H9 (cell line): ENCODE measurements at regions not wholly inside any gene's neighbourhood (a gene's known extent, or its start where the extent isn't known, plus 50 kb on each side); places are given as distances from the start of the nearest gene placed in this dataset.
"Not testable (repeated sequence)": the region's sequence is repeated elsewhere in the genome, so short reads cannot be mapped to it uniquely, and the experiment has no call there.

Experiments used
- DNase-seq: peaks from one replicate; pipeline ENCODE4 v3.0.0-alpha.2; 2017
- H2AFZ ChIP-seq: one replicate; pipeline ENCODE4 v1.6.1; 2013; ENCODE audit warnings: mild to moderate bottlenecking, low read length, control low read depth, moderate library complexity
- H2AK5ac ChIP-seq: 2 replicates; pipeline ENCODE4 v1.6.1; 2013; ENCODE audit warnings: low read length, control low read depth, mixed read lengths; ENCODE audit not compliant: insufficient read length
- H2BK120ac ChIP-seq: one replicate; pipeline ENCODE4 v1.6.1; 2013; ENCODE audit warnings: low read depth, mild to moderate bottlenecking, low read length, control low read depth, inconsistent platforms; ENCODE audit not compliant: poor library complexity, severe bottlenecking
- H2BK12ac ChIP-seq: 2 replicates; pipeline ENCODE4 v1.6.1; 2013; ENCODE audit warnings: low read length, control low read depth, mixed read lengths, low read depth; ENCODE audit not compliant: insufficient read length
- H2BK15ac ChIP-seq: 2 replicates; pipeline ENCODE4 v1.6.1; 2013; ENCODE audit warnings: low read depth, low read length, control low read depth
- H2BK20ac ChIP-seq: one replicate; pipeline ENCODE4 v1.6.1; 2013; ENCODE audit warnings: low read depth, mild to moderate bottlenecking, low read length, control low read depth, inconsistent platforms; ENCODE audit not compliant: poor library complexity, severe bottlenecking
- H2BK5ac ChIP-seq: 2 replicates; pipeline ENCODE4 v1.6.1; 2013; ENCODE audit warnings: low read length, control low read depth, mixed read lengths; ENCODE audit not compliant: insufficient read length
- H3K14ac ChIP-seq: 2 replicates; pipeline ENCODE4 v1.6.1; 2013; ENCODE audit warnings: low read length, control low read depth; ENCODE audit not compliant: insufficient read depth
- H3K18ac ChIP-seq: 2 replicates; pipeline ENCODE4 v1.6.1; 2013; ENCODE audit warnings: low read depth, mild to moderate bottlenecking, mixed read lengths, low read length, control low read depth; ENCODE audit not compliant: insufficient read length
- H3K23ac ChIP-seq: 2 replicates; pipeline ENCODE4 v1.6.1; 2013; ENCODE audit warnings: low read length, control low read depth, mixed read lengths, low read depth; ENCODE audit not compliant: insufficient read length
- H3K23me2 ChIP-seq: 2 replicates; pipeline ENCODE4 v1.6.1; 2013; ENCODE audit warnings: low read depth, mild to moderate bottlenecking, mixed read lengths, low read length, control low read depth; ENCODE audit not compliant: insufficient read length, poor library complexity, severe bottlenecking
- H3K27ac ChIP-seq: 2 replicates; pipeline ENCODE4 v1.5.1; 2013; ENCODE audit warnings: low read length, control low read depth, mixed read lengths, low read depth; ENCODE audit not compliant: insufficient read length
- H3K27me3 ChIP-seq: 2 replicates; pipeline ENCODE4 v1.6.1; 2013; ENCODE audit warnings: low read length, control low read depth, inconsistent platforms; ENCODE audit not compliant: insufficient read depth
- H3K4ac ChIP-seq: 2 replicates; pipeline ENCODE4 v1.6.1; 2013; ENCODE audit warnings: low read depth, mild to moderate bottlenecking, control low read depth, inconsistent platforms, low read length, moderate library complexity
- H3K4me1 ChIP-seq: 2 replicates; pipeline ENCODE4 v1.6.1; 2013; ENCODE audit warnings: low read length, control low read depth, inconsistent platforms; ENCODE audit not compliant: insufficient read depth
- H3K4me2 ChIP-seq: 2 replicates; pipeline ENCODE4 v1.6.1; 2013; ENCODE audit warnings: low read length, control low read depth, mixed read lengths; ENCODE audit not compliant: insufficient read length, insufficient read depth
- H3K56ac ChIP-seq: 2 replicates; pipeline ENCODE4 v1.6.1; 2013; ENCODE audit warnings: low read depth, mild to moderate bottlenecking, mixed read lengths, low read length, control low read depth; ENCODE audit not compliant: insufficient read length
- H3K79me1 ChIP-seq: 2 replicates; pipeline ENCODE4 v1.6.1; 2013; ENCODE audit warnings: low read depth, mild to moderate bottlenecking, moderate library complexity, low read length, control low read depth, inconsistent platforms; ENCODE audit not compliant: insufficient read depth, poor library complexity, severe bottlenecking
- H3K79me2 ChIP-seq: 2 replicates; pipeline ENCODE4 v1.6.1; 2013; ENCODE audit warnings: low read length, control low read depth, inconsistent platforms; ENCODE audit not compliant: insufficient read depth
- H3K9ac ChIP-seq: 2 replicates; pipeline ENCODE4 v1.6.1; 2013; ENCODE audit warnings: low read length, control low read depth, mixed read lengths; ENCODE audit not compliant: insufficient read length; ENCODE audit errors: extremely low read depth
- H3K9me3 ChIP-seq: one replicate; pipeline ENCODE4 v1.6.1; 2013; ENCODE audit warnings: low read depth, low read length, inconsistent platforms; ENCODE audit not compliant: control insufficient read depth
- H3T11ph ChIP-seq: one replicate; pipeline ENCODE4 v1.6.1; 2013; ENCODE audit warnings: mild to moderate bottlenecking, low read length, control low read depth, inconsistent platforms
- H4K20me1 ChIP-seq: one replicate; pipeline ENCODE4 v1.6.1; 2013; ENCODE audit not compliant: control insufficient read depth, insufficient read length, insufficient read depth
- H4K5ac ChIP-seq: 2 replicates; pipeline ENCODE4 v1.6.1; 2013; ENCODE audit warnings: low read depth, mild to moderate bottlenecking, mixed read lengths, low read length, control low read depth; ENCODE audit not compliant: insufficient read length
- H4K8ac ChIP-seq: replicated peaks from 2 replicates; pipeline ENCODE4 v1.6.1; 2013; ENCODE audit warnings: low read length, control low read depth, mixed read lengths, low read depth; ENCODE audit not compliant: insufficient read length
- H4K91ac ChIP-seq: 2 replicates; pipeline ENCODE4 v1.6.1; 2013; ENCODE audit warnings: low read depth, mild to moderate bottlenecking, moderate library complexity, mixed read lengths, low read length, control low read depth; ENCODE audit not compliant: insufficient read length
- H3K27ac Mint-ChIP-seq, 3 experiments: 2 replicates in 2 of 3; 3 replicates in 1 of 3; pipeline ENCODE4 v1.8.0; 2020 to 2021; ENCODE audit warnings: mixed read lengths in 3 of 3, mild to moderate bottlenecking in 1 of 3, moderate library complexity in 1 of 3
- H3K27me3 Mint-ChIP-seq: 2 replicates; pipeline ENCODE4 v1.8.0; 2021; ENCODE audit warnings: low read depth, mild to moderate bottlenecking, moderate library complexity, mixed read lengths
- H3K36me3 Mint-ChIP-seq, 3 experiments: 2 replicates in 2 of 3; 3 replicates in 1 of 3; pipeline ENCODE4 v1.8.0; 2020 to 2021; ENCODE audit warnings: low read depth in 3 of 3, mixed read lengths in 3 of 3; ENCODE audit not compliant: insufficient read depth in 1 of 3
- H3K4me1 Mint-ChIP-seq, 2 experiments: 2 replicates each; pipeline ENCODE4 v1.8.0; 2020; ENCODE audit warnings: mixed read lengths in 2 of 2
- H3K4me3 Mint-ChIP-seq, 2 experiments: 2 replicates in 1 of 2; 3 replicates in 1 of 2; pipeline ENCODE4 v1.8.0; 2020 to 2021; ENCODE audit warnings: mild to moderate bottlenecking in 2 of 2, mixed read lengths in 2 of 2, moderate library complexity in 1 of 2
- H3K9me3 Mint-ChIP-seq, 2 experiments: 2 replicates in 1 of 2; 3 replicates in 1 of 2; pipeline ENCODE4 v1.8.0; 2020; ENCODE audit warnings: mild to moderate bottlenecking in 2 of 2, mixed read lengths in 2 of 2, moderate library complexity in 1 of 2
- CTCF ChIP-seq: fragments of 200-600 bp; sonication (generic); conservative IDR thresholded peaks from 3 replicates; pipeline ENCODE4 v1.8.0; 2021; ENCODE audit warnings: antibody characterized with exemption, mild to moderate bottlenecking
- WGBS: extraction: QIAGEN DNeasy Blood & Tissue Kit; methylation state at CpG from one replicate; pipeline ENCODE4 v1.1.7; 2013; ENCODE audit warnings: missing lambda C conversion rate, low lambda C conversion rate, mixed read lengths; ENCODE audit not compliant: insufficient read length; ENCODE audit errors: extremely low coverage; 5-methylcytosine and 5-hydroxymethylcytosine counted together

GRCh38 chr16:48059936-48060335 is 95.9 kb downstream of the ABCC12 start:
- Histone ChIP-seq H3K9ac (no peak overlapping the region), H3K23ac (no peak overlapping the region), H3K27ac (no peak overlapping the region), H4K20me1 (no peaks in the 10 kb centered on the region), H3K4ac (no peak overlapping the region), H2AFZ (no peak overlapping the region), H2BK120ac (no peak overlapping the region), H3K79me1 (no peaks in the 10 kb centered on the region), H4K5ac (no peak overlapping the region), H3K56ac (no peak overlapping the region), H4K91ac (no peak overlapping the region), H3K79me2 (no peaks in the 10 kb centered on the region), H3K18ac (no peak overlapping the region), H2BK5ac (no peak overlapping the region), H3K4me1 (no peaks in the 10 kb centered on the region), H3K9me3 (no peaks in the 10 kb centered on the region), H2AK5ac (no peak overlapping the region), H3T11ph (no peak overlapping the region), H3K4me2 (no peak overlapping the region), H3K14ac (no peak overlapping the region), H4K8ac (no peak overlapping the region), H2BK12ac (no peak overlapping the region), H2BK20ac (no peak overlapping the region), H2BK15ac (no peak overlapping the region), H3K23me2 (no peaks in the 10 kb centered on the region), H3K27me3 (no peaks in the 10 kb centered on the region)
- H3K27ac Mint-ChIP-seq = no peak overlapping the region
- H3K4me1 Mint-ChIP-seq = peaks cover 5 to 12% of the 10 kb centered on the region in 2 experiments
- no peak for DNase-seq
- no CpG with 5 or more reads among the region's 17 CpGs for WGBS
- peaks cover 9% of the 10 kb centered on the region for H3K27me3 Mint-ChIP-seq
- TF ChIP-seq CTCF = no peak
- peaks cover 9 to 12% of the 10 kb centered on the region in 2 experiments for H3K9me3 Mint-ChIP-seq
- peaks cover 1 to 10% (median 5%) of the 10 kb centered on the region in 3 experiments; a peak in 4 of 7 replicates for H3K36me3 Mint-ChIP-seq
- H3K4me3 Mint-ChIP-seq = no peak overlapping the region

- peaks cover 9 to 12% of the 10 kb centered on the region in 2 experiments for H3K9me3 Mint-ChIP-seq
- H3K4me1 ChIP-seq, H2AFZ ChIP-seq, H3K9ac ChIP-seq, H2AK5ac ChIP-seq, H3K27me3 ChIP-seq, H3K4me3 Mint-ChIP-seq, H2BK15ac ChIP-seq, H3K4ac ChIP-seq, DNase-seq, H4K8ac ChIP-seq, H4K5ac ChIP-seq, H3K79me2 ChIP-seq, H3K9me3 ChIP-seq, H3K27ac Mint-ChIP-seq, H3K23ac ChIP-seq, H3T11ph ChIP-seq, H2BK120ac ChIP-seq, H3K4me2 ChIP-seq, H3K56ac ChIP-seq, H2BK5ac ChIP-seq, H3K79me1 ChIP-seq, H2BK20ac ChIP-seq, H4K91ac ChIP-seq, H3K18ac ChIP-seq, H3K14ac ChIP-seq, H3K23me2 ChIP-seq, H3K36me3 Mint-ChIP-seq, H2BK12ac ChIP-seq, H4K20me1 ChIP-seq, H3K27ac ChIP-seq: not testable (repeated sequence)
- no CpG with 5 or more reads among the region's 25 CpGs for WGBS
- H3K27me3 Mint-ChIP-seq = peaks cover 11% of the 10 kb centered on the region
- H3K4me1 Mint-ChIP-seq = peaks cover 8 to 17% of the 10 kb centered on the region in 2 experiments
Observed at GRCh38 chr16:48059190-48059589, 96.6 kb downstream of the ABCC12 start.
